Hypothalamus (tissue), 51 donors: ENCODE measurements at regions not wholly inside any gene's neighbourhood (a gene's known extent, or its start where the extent isn't known, plus 50 kb on each side); places are given as distances from the start of the nearest gene placed in this dataset.
A peak's percentile ranks its signal among the peaks of the same experiment; 100 is the strongest.
"Not testable (repeated sequence)": the region's sequence is repeated elsewhere in the genome, so short reads cannot be mapped to it uniquely, and the experiment has no call there.

ENCODE experiments used
- DNase-seq, 51 donors: peaks; one replicate each; lab custom pipeline; 2025; lab: John Stamatoyannopoulos, UW

GRCh38 chr10:6986927-6987326 is 406.9 kb upstream of the PRKCQ start:
- peak in 1 of 51 donors; percentile 52 for DNase-seq

GRCh38 chr10:6985644-6986043 is 405.6 kb upstream of the PRKCQ start:
- no peak for DNase-seq

- no peak for DNase-seq
Observed at GRCh38 chr10:6984971-6985370, 404.9 kb upstream of the PRKCQ start.

GRCh38 chr10:6984016-6984415 is 403.9 kb upstream of the PRKCQ start:
- DNase-seq: not testable (repeated sequence)

- no peak for DNase-seq
Observed at GRCh38 chr10:6980353-6980752, 400.3 kb upstream of the PRKCQ start.

- no peak for DNase-seq
Observed at GRCh38 chr10:6979371-6979770, 399.3 kb upstream of the PRKCQ start.

GRCh38 chr10:6978187-6978627 is 398.1 kb upstream of the PRKCQ start:
- no peak for DNase-seq

GRCh38 chr10:6977398-6978186 is 397.5 kb upstream of the PRKCQ start:
- DNase-seq: no peak

GRCh38 chr10:6973899-6974298 is 393.8 kb upstream of the PRKCQ start:
- no peak for DNase-seq

- no peak for DNase-seq
Observed at GRCh38 chr10:6972226-6972625, 392.1 kb upstream of the PRKCQ start.

- no peak for DNase-seq
Observed at GRCh38 chr10:6969659-6970058, 389.6 kb upstream of the PRKCQ start.

- no peak for DNase-seq
Observed at GRCh38 chr10:6964543-6964942, 384.5 kb upstream of the PRKCQ start.

- no peak for DNase-seq
Observed at GRCh38 chr10:6962576-6962975, 382.5 kb upstream of the PRKCQ start.

GRCh38 chr10:6958711-6959110 is 378.6 kb upstream of the PRKCQ start:
- DNase-seq: no peak

GRCh38 chr10:6958254-6958653 is 378.2 kb upstream of the PRKCQ start:
- peak in 3 of 51 donors; percentile 5 to 6 (median 5) for DNase-seq

GRCh38 chr10:6957851-6958250 is 377.8 kb upstream of the PRKCQ start:
- no peak for DNase-seq

- DNase-seq: peak in 1 of 51 donors; percentile 31
Observed at GRCh38 chr10:6956562-6956961, 376.5 kb upstream of the PRKCQ start.

GRCh38 chr10:6953271-6953801 is 373.3 kb upstream of the PRKCQ start:
- DNase-seq: no peak

GRCh38 chr10:6951732-6952131 is 371.7 kb upstream of the PRKCQ start:
- DNase-seq: no peak

GRCh38 chr10:6950133-6950532 is 370.1 kb upstream of the PRKCQ start:
- no peak for DNase-seq

- DNase-seq: no peak
Observed at GRCh38 chr10:6944436-6944835, 364.4 kb upstream of the PRKCQ start.

- no peak for DNase-seq
Observed at GRCh38 chr10:6938384-6938783, 358.3 kb upstream of the PRKCQ start.

- DNase-seq: no peak
Observed at GRCh38 chr10:6936931-6937330, 356.9 kb upstream of the PRKCQ start.
